PC-9 (cell line): ENCODE measurements at regions not wholly inside any gene's neighbourhood (a gene's known extent, or its start where the extent isn't known, plus 50 kb on each side); places are given as distances from the start of the nearest gene placed in this dataset.

ENCODE experiments used
- BruUV-seq: library from RNA; stranded (reverse); fragments of 400-500 nt; replicated peaks from 2 replicates; lab custom pipeline; 2021; lab: Mats Ljungman, UMichigan
- CTCF ChIA-PET: fragments of 300-600 bp; sonication (Branson Sonifier 250); formaldehyde crosslinking; loops from one replicate; lab custom pipeline; 2022; ENCODE audit warnings: antibody characterized with exemption; lab: Charles Lee
- POLR2A ChIA-PET: fragments of 300-600 bp; sonication (Branson Sonifier 250); formaldehyde crosslinking; loops from one replicate; lab custom pipeline; 2022; ENCODE audit warnings: antibody characterized with exemption; ENCODE audit not compliant: unreplicated experiment; lab: Charles Lee
- DNase-seq, 2 experiments: peaks; one replicate each; pipeline versions ENCODE4 v3.0.0 to v3.0.0-alpha.2; 2015 to 2022; ENCODE audit warnings: mixed read lengths in 1 of 2
- H2AFZ ChIP-seq: fragments of 200-600 bp; sonication (generic); 2 replicates; pipeline ENCODE4 v1.8.1; 2017; ENCODE audit warnings: antibody characterized with exemption
- H3F3A ChIP-seq: fragments of 200-600 bp; sonication (generic); 2 replicates; pipeline ENCODE4 v1.8.1; 2017; ENCODE audit warnings: antibody characterized with exemption, mild to moderate bottlenecking, low read depth; ENCODE audit not compliant: insufficient read depth
- H3K27ac ChIP-seq: fragments of 200-600 bp; sonication (generic); 2 replicates; pipeline ENCODE4 v1.6.1; 2016; ENCODE audit warnings: mixed run types
- H3K27me3 ChIP-seq: fragments of 200-600 bp; sonication (generic); 2 replicates; pipeline ENCODE4 v1.6.1; 2016; ENCODE audit warnings: low read depth, mixed run types; ENCODE audit not compliant: insufficient read depth
- H3K36me3 ChIP-seq: fragments of 200-600 bp; sonication (generic); 2 replicates; pipeline ENCODE4 v1.6.1; 2016; ENCODE audit warnings: low read depth, mixed run types
- H3K4me1 ChIP-seq: fragments of 200-600 bp; sonication (generic); replicated peaks from 2 replicates; pipeline ENCODE4 v1.6.1; 2016; ENCODE audit warnings: mixed run types; ENCODE audit not compliant: insufficient read depth
- H3K4me2 ChIP-seq: fragments of 200-600 bp; sonication (generic); 2 replicates; pipeline ENCODE4 v1.6.1; 2017; ENCODE audit warnings: mixed run types
- H3K4me3 ChIP-seq: fragments of 200-600 bp; sonication (generic); 2 replicates; pipeline ENCODE4 v1.6.1; 2016; ENCODE audit warnings: mixed run types
- H3K79me2 ChIP-seq: fragments of 200-600 bp; sonication (generic); 2 replicates; pipeline ENCODE4 v1.6.1; 2017; ENCODE audit warnings: low read depth, mixed run types
- H3K9me2 ChIP-seq: fragments of 200-600 bp; sonication (generic); 2 replicates; pipeline ENCODE4 v1.8.1; 2017; ENCODE audit warnings: mild to moderate bottlenecking; ENCODE audit not compliant: insufficient read depth
- H3K9me3 ChIP-seq: fragments of 200-600 bp; sonication (generic); 2 replicates; pipeline ENCODE4 v1.8.1; 2016; ENCODE audit warnings: low read depth; ENCODE audit not compliant: insufficient read depth
- H4K20me1 ChIP-seq: fragments of 200-600 bp; sonication (generic); 2 replicates; pipeline ENCODE4 v1.8.1; 2017; ENCODE audit not compliant: insufficient read depth
- EZH2 ChIP-seq: fragments of 200-600 bp; sonication (generic); IDR thresholded peaks from 2 replicates; pipeline ENCODE4 v1.8.0; 2017; ENCODE audit warnings: antibody characterized with exemption, low read depth
- intact Hi-C: fragments of 100-400 bp; cut with micrococcal nuclease; formaldehyde crosslinking; loops from one replicate; pipeline ENCODE4 v1.10.0; 2022; ENCODE audit not compliant: unreplicated experiment
- TF ChIP-seq, protein P1 (sequence below): fragments of 200-600 bp; sonication (generic); conservative IDR thresholded peaks from 2 replicates; pipeline ENCODE4 v1.6.1; 2017; ENCODE audit warnings: mixed run types, antibody characterized with exemption, mild to moderate bottlenecking, moderate library complexity

DNA sequence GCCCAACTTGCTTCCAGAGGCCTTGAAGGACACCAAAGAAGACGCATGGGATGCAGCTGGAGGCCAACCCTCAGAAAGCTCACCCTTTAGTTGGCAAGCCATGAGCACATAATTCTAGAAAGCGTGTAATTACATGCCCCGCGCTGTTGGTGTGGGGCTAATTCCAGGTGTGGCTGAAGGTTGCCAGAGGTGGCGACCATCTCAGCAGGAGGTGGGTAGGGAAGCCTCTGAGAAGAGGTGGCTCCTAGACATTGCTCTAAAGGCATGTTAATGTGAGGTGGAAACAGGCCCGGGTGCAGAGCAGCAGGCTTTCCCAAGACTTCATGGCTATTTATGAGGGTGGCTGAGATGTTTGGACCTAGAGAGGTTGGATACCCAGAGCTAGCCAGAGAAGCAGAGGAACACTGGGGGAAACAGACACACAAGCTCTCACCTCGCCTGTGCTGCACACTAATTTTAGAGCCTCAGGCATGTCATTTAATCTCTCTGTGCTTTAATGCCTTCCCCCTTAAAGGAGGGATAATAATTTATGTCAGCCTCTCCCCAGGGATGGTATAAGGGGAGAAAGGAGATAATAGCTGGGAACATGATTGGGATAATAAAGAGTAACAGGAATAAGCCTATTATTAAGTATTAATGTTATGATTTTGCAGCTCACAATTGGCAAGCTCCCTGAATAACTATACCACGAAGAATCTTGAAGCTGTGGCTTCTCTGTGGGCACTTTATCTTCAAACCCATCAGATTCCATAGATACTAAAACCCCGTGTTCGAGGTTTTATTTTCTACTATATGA lies 60.0 kb upstream of the HELT start:
- Histone ChIP-seq H2AFZ (no peak overlapping the region), H3K4me2 (no peak overlapping the region), H3K4me1 (no peaks in the 10 kb centered on the region), H3K9me2 (no peaks in the 10 kb centered on the region), H4K20me1 (no peaks in the 10 kb centered on the region), H3K36me3 (no peaks in the 10 kb centered on the region), H3K4me3 (no peak overlapping the region), H3F3A (no peaks in the 10 kb centered on the region), H3K79me2 (no peaks in the 10 kb centered on the region), H3K27ac (no peak overlapping the region), H3K9me3 (no peaks in the 10 kb centered on the region), H3K27me3 (no peaks in the 10 kb centered on the region)
- CTCF ChIA-PET = no interaction called here
- DNase-seq = no peak
- intact Hi-C loops = no loop called here
- TF ChIP-seq, protein P1, sequence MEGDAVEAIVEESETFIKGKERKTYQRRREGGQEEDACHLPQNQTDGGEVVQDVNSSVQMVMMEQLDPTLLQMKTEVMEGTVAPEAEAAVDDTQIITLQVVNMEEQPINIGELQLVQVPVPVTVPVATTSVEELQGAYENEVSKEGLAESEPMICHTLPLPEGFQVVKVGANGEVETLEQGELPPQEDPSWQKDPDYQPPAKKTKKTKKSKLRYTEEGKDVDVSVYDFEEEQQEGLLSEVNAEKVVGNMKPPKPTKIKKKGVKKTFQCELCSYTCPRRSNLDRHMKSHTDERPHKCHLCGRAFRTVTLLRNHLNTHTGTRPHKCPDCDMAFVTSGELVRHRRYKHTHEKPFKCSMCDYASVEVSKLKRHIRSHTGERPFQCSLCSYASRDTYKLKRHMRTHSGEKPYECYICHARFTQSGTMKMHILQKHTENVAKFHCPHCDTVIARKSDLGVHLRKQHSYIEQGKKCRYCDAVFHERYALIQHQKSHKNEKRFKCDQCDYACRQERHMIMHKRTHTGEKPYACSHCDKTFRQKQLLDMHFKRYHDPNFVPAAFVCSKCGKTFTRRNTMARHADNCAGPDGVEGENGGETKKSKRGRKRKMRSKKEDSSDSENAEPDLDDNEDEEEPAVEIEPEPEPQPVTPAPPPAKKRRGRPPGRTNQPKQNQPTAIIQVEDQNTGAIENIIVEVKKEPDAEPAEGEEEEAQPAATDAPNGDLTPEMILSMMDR = no peak
- no peak for TF ChIP-seq EZH2
- POLR2A ChIA-PET = no interaction called here
- BruUV-seq = no TSS peak

DNA sequence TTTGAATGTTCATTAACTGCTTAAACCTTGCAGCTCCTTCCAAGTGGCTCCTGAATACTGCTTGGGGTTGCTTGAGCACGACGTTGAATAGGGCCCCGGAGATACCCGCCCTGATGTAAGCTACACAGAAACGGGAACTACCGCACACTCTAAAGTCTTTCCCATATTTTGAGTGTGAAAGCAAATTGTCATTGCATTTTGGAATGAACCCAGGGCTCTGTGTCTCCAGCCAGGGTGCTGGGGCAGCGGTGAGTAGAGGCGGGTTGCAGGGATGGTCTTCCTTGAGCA lies 59.4 kb upstream of the HELT start:
- intact Hi-C loops = no loop called here
- H3K79me2 ChIP-seq = no peaks in the 10 kb centered on the region
- H3K9me2 ChIP-seq = no peaks in the 10 kb centered on the region
- no peaks in the 10 kb centered on the region for H3K9me3 ChIP-seq
- no peak overlapping the region for H3K27ac ChIP-seq
- H4K20me1 ChIP-seq = no peaks in the 10 kb centered on the region
- DNase-seq = no peak
- H3K4me1 ChIP-seq = no peaks in the 10 kb centered on the region
- no peak overlapping the region for H2AFZ ChIP-seq
- TF ChIP-seq EZH2 = no peak
- TF ChIP-seq, protein P1 = no peak
- BruUV-seq = no TSS peak
- ChIA-PET POLR2A (interaction anchor here (0.5 kb wide), 1 partner anchor 144 kb away, joined by 3 read pairs; no protein-coding TSS in a partner anchor), CTCF (no interaction called here)
- no peak overlapping the region for H3K4me2 ChIP-seq
- no peaks in the 10 kb centered on the region for H3K36me3 ChIP-seq
- no peak overlapping the region for H3K4me3 ChIP-seq
- H3K27me3 ChIP-seq = no peaks in the 10 kb centered on the region
- no peaks in the 10 kb centered on the region for H3F3A ChIP-seq

DNA sequence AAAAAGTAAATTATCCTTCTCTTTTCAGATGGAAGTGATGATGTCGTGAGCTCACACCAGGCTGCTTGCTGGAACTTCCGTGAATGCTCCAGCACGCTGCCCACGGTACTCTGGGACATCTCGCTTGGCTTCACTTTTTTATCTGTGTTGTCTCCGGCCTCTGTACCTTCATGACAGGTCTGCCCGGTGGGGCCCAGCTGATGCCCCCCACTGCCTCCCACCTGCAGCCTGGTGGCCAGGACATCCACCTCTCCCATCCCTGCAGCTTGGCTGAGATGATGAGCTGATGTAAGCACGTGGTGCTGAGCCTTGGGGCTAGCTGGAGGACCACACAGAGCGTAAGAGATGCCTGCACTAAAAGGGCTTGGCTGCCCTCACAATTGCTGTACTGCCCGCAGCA lies 59.0 kb upstream of the HELT start:
- Histone ChIP-seq H4K20me1 (no peaks in the 10 kb centered on the region), H3K4me1 (no peaks in the 10 kb centered on the region), H3K27ac (no peak overlapping the region), H3F3A (no peaks in the 10 kb centered on the region), H3K9me3 (no peaks in the 10 kb centered on the region), H2AFZ (no peak overlapping the region), H3K4me2 (no peak overlapping the region), H3K4me3 (no peak overlapping the region), H3K36me3 (no peaks in the 10 kb centered on the region), H3K79me2 (no peaks in the 10 kb centered on the region), H3K9me2 (no peaks in the 10 kb centered on the region), H3K27me3 (no peaks in the 10 kb centered on the region)
- BruUV-seq = no TSS peak
- ChIA-PET CTCF (no interaction called here), POLR2A (interaction anchor here (0.5 kb wide), 1 partner anchor 145 kb away, joined by 3 read pairs; no protein-coding TSS in a partner anchor)
- TF ChIP-seq, protein P1 = no peak
- TF ChIP-seq EZH2 = no peak
- no peak for DNase-seq
- intact Hi-C loops = no loop called here
